Middle frontal gyrus (tissue), 1 donor: ENCODE measurements at regions not wholly inside any gene's neighbourhood (a gene's known extent, or its start where the extent isn't known, plus 50 kb on each side); places are given as distances from the start of the nearest gene placed in this dataset.
"Not testable (repeated sequence)": the region's sequence is repeated elsewhere in the genome, so short reads cannot be mapped to it uniquely, and the experiment has no call there.

Experiments used
- DNase-seq: peaks from one replicate; pipeline ENCODE4 v3.0.0-alpha.2; 2015; ENCODE audit warnings: low spot score; ENCODE audit errors: extremely low spot score

DNA sequence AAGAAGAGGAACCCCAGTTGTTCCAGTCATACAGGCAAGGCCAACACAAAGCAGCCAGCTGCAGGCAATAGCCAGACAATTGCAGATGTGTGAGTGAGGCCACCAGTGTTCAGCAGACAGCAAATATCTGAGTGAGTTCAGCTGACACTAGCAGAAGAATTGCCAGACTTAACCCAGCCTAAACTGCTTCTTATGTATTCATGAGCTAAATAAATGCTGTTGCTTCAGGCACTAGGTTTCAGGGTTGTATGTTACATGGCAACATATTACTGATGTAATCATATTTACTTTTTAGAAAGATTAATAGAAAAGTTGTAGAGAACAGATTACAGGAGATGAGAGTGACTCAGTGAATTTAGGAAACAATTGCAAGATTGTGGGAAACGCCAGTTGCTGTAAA lies 129.8 kb upstream of the CHODL start:
- DNase-seq, result no peak

GRCh38 chr21:18104802-18105201 lies 139.8 kb upstream of the CHODL start:
- no peak for DNase-seq

DNA sequence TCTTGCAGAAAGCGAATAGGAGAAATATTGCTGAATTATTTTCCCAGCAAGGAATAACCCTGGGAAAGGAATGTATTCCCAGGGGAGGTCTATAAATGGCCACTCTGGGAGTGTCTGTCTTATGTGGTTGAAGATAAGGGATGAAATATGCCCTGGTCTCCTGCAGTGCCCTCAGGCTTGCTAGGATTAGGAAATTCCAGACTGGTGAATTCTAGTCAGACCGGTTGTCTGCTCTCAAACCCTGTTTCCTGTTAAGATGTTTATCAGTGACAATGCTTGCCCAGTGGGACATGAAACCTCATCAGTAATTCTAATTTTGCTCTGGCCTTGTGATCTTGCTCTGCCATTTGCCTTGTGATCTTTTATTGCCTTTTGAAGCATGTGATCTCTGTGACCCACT lies 148.2 kb upstream of the CHODL start:
- not testable (repeated sequence) for DNase-seq

DNA sequence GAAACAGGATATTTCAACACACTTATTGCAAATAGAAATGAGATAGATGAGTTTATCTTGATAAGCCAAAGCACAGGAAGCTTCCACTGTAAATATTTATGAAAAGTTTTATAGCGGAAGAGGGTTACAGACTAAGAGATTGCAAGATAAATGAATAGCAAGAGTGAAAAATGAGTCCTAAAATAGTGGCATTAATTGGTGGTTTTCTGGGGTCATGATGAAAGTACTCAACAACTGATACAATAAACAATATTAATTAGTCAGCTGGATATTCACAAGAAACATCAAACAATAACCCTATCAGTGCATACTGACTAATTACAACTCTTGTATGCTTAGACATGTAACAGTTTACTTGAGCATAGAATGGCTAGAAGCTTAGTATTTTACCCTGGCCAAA lies 154.8 kb upstream of the CHODL start:
- no peak for DNase-seq

DNA sequence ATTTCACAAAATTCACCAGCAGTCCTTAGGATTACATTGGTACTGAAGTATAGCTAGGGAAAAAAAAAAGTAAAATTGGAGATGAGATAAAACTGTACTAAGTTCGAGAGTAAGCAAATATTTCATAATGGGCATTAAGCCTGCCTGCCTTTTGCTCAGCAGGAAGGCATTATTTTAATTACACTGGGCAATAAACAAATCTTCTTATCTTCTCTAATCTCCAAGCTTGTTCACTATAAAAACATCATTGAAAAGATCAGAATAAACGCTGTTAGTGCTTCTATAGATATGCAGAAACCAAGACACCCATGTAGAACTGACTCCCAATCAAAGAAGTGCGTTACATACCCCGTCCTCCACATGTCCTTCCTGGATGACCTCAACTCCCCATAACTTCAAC lies 174.2 kb upstream of the CHODL start:
- no peak for DNase-seq

- DNase-seq, result no peak
Observed at GRCh38 chr21:18069875-18070274, 174.8 kb upstream of the CHODL start.

- DNase-seq, result no peak
Observed at GRCh38 chr21:18060402-18060801, 184.2 kb upstream of the CHODL start.

DNA sequence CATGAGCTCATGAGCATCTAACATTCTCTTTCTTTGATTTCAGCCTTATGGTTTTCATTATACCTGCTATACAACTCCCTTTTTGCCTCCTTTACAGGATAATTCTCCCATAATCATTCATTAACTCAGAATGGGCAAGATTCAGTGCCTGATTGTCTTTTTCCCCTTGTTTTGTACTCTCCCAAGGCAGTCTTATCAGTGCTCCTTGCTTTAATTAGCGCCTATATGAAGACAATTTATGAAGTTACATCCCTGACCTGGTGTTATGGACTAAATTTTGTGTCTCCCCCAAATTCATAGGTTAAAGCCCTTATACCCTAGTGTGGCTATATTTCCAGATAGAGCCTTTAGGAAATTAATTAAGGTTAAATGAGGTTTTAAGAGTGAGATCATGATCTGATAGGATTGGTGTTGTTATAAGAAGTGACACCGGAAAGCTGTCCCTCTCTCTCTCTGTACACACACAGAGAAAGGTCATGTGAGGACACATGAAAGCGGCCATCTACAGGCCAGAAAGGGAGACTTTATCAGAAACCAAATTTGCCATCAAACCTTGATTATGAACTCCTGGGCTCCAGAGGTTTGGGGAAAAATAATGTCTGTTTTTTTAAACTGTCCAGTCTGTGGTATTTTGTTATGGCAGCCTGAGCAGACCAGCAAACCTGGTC lies 185.8 kb upstream of the CHODL start:
- no peak for DNase-seq

DNA sequence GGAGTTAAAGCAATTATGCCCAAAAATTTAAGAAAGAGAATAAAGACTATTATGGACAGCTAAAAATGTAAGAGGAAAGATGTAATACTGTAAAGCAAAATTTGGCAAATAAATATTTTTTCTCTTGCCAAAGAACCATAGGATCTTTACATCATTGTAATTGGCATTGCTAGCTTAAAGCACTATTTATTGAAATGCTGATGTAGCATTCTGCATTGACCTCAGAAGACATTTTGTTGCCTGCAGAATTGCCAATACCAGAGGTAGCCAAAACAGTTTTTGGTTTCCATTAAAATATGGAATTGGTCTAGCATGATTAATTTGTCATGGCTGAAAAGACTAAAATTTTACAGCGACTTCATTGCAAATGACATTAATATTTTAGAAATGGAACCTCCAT lies 191.5 kb upstream of the CHODL start:
- DNase-seq, result no peak

GRCh38 chr21:18049461-18049860 lies 195.2 kb upstream of the CHODL start:
- no peak for DNase-seq

DNA sequence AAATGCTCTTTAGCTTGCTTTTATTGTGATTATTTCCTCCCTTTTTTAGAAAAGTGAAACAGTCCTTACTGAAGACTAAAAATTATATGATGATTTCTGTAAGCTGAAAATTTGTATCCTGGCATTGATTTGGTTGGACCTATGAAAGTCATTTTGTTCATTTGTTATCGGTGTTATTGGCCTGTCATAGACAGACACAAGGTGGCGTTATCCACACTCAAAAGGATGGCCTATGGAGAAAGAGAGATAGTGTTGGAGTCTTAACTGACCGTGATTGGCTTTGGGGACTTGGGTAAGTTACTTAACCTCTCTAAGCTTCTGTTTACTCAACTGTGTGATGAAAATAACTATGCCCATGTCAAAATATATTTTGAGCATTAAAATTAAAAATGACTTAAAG lies 203.6 kb upstream of the CHODL start:
- no peak for DNase-seq

- no peak for DNase-seq
Observed at GRCh38 chr21:18030248-18030647, 211.1 kb upstream of the C21orf91 start.

DNA sequence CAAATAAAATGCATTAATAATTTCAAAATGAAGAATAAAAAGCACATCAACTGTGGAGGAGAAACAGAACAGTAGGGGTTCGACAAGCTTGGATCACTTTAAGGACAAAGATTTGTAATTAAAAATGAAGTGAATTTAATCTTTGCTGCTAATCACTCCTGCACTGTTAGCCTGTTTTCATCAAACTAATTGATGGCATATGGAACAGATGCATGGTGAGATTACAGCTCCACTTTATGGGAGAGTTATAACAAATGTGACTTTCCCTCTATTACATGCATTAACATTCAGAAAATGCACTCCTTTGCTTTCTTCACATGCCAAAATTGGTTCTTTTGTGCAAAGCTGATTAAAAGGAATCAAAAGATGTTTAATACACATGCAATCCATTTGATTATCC lies 207.2 kb upstream of the C21orf91 start:
- no peak for DNase-seq

GRCh38 chr21:18023711-18024110 lies 204.6 kb upstream of the C21orf91 start:
- no peak for DNase-seq

DNA sequence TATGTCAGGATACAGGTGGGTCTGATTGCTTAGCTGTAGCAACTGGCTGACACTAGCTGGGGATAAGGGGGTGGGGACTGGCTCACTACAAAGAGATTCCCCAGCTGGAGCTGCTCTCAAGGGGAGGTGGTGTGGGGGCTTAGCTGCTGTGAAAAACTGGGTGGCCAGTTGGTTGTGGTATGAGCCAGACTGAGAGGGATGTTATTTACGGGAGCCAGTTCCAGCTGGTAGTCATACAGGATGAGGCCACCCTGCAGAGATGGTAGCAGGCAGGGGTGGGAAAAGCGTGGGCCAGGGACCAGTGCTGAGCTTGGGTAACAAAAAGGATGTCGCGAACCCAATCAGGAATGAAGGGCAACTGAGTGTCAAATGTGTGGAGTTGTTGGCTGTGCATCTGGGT lies 204.0 kb upstream of the C21orf91 start:
- DNase-seq, result no peak

DNA sequence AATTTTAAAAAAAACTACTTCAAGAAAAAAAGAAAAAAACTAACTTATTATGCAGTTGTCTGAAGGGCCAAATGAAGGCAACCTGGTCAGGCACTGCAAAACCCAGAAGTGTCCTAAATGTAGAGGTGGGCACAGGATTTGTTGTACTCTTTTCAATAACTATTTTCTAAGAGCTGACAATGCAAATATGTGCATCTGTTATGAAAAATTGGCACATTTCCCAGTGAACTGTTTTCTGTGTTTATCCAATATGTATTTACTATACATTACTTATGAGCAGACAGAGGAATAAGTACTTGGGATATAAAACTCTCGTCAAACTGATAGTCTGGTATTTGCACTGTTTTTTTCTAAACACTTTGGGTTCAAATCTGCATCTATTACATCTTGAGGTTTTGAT lies 188.0 kb upstream of the C21orf91 start:
- DNase-seq, result no peak

GRCh38 chr21:18006691-18007090 lies 187.5 kb upstream of the C21orf91 start:
- DNase-seq, result no peak

- no peak for DNase-seq
Observed at GRCh38 chr21:18002393-18002792, 183.2 kb upstream of the C21orf91 start.

DNA sequence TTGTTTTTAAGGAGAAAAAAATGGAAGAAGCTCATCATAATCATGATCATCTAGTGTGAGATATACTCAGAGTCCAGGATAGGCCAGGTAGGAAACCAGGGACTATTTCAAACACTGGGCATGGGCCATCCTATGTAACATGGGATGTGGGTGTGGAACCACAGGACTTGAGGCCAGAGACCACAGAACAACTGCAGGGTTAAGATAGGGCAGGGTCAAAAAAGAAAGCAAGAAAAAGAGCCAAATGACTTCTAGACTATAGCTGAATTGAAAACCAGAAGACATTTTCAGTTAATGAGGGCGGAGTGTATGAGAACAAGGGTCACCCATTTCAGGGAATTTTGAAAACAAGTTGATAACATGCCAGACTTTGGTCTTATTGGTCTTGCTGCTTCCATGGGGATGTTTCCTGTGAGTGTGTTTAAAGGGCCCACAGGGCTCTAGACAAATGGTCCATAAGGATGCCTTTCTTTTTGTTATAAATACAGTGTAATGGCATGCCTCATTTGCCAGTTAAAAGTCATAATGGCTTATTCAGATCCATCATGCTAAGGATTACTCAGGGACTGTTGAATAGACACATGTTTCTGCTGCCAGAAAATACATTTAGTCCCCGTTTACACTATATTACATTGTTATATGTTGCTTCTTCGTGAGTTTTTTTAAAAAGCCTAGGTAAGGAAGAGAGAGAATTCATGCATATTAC lies 182.0 kb upstream of the C21orf91 start:
- no peak for DNase-seq

DNA sequence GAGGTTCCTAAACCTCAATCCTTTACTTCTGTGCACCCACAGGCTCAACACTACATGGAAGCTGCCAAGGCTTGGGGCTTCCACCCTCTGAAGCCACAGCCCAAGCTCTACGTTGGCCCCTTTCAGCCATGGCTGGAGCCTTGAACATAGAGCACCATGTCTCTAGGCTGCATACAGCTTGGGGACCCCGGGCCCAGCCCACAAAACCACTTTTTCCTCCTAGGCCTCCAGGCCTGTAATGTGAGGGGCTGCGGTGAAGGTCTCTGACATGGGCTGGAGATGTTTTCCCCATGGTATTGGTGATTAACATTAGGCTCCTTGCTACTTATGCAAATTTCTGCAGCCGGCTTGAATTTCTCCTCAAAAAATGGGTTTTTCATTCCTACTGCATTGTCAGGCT lies 179.4 kb upstream of the C21orf91 start:
- DNase-seq, result not testable (repeated sequence)

DNA sequence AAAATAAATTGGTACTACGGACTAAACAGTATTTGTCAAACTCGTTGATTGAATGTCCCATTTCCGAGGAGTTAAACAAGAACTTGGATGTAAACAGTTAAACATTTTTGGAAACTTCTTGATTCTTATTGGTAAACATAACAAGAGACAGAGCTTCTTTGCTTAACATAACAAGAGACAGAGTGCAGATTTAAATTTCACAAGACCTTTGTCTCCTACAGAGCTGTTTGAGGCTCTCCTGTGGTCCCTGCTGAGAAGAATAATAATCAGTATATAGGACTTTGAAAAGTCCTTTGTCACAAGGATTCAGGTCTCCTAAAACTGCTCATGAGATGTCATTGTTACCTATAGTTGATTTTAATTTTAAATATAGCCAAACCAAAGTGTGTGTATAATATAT lies 170.6 kb upstream of the C21orf91 start:
- no peak for DNase-seq

DNA sequence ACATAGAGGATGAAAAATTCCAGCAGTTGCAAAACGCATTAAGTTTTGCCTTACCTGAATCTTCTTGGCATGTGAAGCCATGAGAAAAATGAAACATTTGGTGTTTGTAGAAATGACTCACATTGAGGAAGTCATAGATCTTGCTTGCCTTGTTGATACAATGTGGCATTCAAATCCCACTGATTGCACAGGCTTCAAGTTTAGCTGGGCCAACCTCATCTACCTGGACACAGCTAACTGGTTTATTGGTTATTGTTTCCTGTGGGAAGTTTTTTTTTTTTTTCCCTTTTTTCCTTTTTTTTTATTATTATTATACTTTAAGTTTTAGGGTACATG lies 168.9 kb upstream of the C21orf91 start:
- DNase-seq, result no peak

GRCh38 chr21:17987382-17988101 lies 168.4 kb upstream of the C21orf91 start:
- DNase-seq, result no peak
